LNCaP clone FGC (cell line): ENCODE measurements at regions not wholly inside any gene's neighbourhood (a gene's known extent, or its start where the extent isn't known, plus 50 kb on each side); places are given as distances from the start of the nearest gene placed in this dataset.

Source experiments
- DNase-seq: peaks from one replicate; pipeline ENCODE4 v3.0.0-alpha.2; 2011; ENCODE audit warnings: low read depth
- H3K4me3 ChIP-seq: 2 replicates; pipeline ENCODE4 v1.5.1; 2011; ENCODE audit warnings: mild to moderate bottlenecking, low read depth, low read length, control low read depth
- TF ChIP-seq, protein P1 (sequence below): IDR thresholded peaks from 2 replicates; pipeline ENCODE4 v1.5.1; 2012; ENCODE audit warnings: mild to moderate bottlenecking; ENCODE audit not compliant: control insufficient read depth, insufficient read depth; ENCODE audit errors: extremely low read depth

DNA sequence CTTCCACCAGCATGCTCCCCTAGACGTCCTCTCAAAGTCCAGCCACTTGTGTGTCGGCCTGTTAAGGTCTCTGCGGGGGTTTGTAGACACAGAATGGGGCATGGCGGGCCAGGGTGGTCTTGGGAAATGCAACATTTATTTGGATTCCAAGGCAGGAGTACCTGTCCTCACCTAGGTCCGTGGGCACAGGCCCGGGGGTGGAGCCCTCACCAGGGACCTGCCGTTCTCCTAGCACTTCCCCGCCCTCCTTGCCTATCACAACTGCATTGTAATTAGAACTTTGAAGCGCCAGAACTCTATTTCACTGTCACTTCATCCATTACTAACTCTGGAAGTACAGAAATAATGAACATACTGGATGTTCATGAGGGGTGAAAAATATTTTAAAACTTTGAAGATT is 268.3 kb upstream of the ACTBL2 start:
- no peak for DNase-seq
- no peak overlapping the region for H3K4me3 ChIP-seq
- TF ChIP-seq, protein P1, sequence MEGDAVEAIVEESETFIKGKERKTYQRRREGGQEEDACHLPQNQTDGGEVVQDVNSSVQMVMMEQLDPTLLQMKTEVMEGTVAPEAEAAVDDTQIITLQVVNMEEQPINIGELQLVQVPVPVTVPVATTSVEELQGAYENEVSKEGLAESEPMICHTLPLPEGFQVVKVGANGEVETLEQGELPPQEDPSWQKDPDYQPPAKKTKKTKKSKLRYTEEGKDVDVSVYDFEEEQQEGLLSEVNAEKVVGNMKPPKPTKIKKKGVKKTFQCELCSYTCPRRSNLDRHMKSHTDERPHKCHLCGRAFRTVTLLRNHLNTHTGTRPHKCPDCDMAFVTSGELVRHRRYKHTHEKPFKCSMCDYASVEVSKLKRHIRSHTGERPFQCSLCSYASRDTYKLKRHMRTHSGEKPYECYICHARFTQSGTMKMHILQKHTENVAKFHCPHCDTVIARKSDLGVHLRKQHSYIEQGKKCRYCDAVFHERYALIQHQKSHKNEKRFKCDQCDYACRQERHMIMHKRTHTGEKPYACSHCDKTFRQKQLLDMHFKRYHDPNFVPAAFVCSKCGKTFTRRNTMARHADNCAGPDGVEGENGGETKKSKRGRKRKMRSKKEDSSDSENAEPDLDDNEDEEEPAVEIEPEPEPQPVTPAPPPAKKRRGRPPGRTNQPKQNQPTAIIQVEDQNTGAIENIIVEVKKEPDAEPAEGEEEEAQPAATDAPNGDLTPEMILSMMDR: no peak

DNA sequence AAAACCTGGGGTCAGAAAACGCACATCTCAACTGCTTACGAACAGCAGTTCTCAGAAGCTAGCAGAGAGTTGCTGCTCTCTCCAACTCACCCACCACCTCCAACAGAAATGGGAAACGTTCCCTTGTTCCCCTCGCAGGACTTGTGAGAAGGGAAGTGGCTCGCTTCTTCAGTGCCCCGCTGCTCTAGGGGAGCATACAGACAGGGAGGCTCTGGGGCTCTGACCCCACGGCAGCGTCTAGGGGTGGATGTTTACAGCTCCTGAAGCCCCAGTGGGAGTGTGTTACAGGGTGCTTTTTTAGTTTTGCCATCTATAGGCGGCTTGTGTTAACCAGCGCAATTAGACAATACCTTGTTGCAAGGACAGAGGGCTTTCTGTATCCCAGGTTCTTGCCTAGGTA is 267.7 kb upstream of the ACTBL2 start:
- TF ChIP-seq, protein P1: no peak
- DNase-seq: no peak
- no peak overlapping the region for H3K4me3 ChIP-seq

DNA sequence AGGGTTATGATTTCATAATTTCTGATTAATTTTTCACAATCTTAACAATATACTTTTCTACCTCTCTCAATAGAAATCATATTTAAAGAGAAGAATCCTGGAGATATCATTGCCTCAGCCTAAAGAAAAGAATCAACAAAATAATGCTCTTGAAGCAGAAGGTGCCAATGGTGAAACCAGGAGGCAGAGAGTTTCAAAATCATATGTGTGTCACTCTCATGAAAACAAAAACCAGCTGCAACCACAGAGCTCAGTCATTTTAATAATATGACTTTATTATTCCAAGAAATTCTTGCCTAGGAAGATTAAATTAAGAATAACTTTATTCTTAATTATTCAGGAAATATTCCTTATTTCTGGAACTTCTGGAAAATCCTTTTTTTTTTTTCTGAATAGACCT is 266.8 kb upstream of the ACTBL2 start:
- H3K4me3 ChIP-seq: no peak overlapping the region
- TF ChIP-seq, protein P1: no peak
- DNase-seq: no peak

DNA sequence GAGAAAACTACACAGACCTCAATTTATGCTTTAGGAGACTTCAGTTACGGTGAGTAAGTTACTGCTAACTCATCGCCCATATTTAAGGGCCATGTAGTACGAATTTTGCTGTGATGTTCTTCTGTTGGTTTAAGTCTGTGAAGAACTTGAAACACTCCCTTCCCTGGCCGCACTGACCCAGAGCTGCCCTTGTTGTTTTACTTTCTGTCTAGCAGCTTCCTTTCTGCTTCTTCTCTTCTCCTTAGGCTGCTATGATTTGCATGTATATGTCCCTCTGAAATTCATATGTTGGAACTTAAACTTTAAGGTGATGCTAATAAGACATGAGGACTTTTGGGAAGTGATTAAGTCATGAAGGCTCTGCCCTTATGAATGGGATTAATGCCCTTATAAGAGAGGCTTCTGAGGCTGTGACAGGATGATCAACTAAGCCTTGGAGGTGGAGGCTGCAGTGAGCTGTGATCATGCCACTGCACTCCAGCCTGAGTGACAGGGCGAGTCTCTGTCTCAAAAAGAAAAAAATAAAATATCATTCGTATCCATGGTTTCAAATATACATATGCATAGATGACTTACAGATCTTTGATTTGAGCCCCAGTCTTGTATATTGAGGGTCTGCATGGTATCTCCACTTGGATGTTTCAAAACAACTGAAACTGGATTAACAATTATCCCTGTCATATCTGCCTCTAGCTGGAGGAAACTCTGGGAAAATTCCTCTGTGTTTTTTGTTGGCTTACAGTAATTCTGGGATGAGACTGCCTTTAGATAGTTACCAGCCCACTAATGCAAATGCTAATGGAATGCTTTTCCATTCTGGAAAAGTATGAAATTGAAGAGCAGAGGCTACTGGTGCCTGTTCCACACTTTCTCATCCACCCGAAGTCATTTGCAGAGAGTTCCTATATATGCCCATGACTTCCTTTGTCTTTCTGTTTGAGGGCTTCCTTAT is 263.4 kb upstream of the ACTBL2 start:
- TF ChIP-seq, protein P1: no peak
- no peak for DNase-seq
- no peak overlapping the region for H3K4me3 ChIP-seq

DNA sequence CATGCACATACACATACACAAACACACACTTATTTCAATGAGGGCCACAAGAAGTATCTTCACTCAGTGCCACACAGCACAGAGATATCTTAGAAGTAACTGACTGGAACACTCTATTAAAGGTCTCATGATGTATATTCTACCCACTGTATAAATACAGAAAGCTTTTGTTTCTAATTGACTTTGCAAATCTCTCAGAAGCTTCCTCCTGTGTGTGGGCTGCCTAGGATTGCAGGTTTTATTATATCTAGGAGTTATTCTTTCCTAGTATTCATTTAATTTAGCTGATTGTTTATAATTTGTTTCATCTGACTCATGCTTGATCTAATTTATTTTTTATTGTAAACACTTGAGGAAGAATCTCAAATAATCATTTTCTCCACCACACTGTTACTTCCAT is 262.4 kb upstream of the ACTBL2 start:
- DNase-seq: no peak
- TF ChIP-seq, protein P1: no peak
- no peak overlapping the region for H3K4me3 ChIP-seq

DNA sequence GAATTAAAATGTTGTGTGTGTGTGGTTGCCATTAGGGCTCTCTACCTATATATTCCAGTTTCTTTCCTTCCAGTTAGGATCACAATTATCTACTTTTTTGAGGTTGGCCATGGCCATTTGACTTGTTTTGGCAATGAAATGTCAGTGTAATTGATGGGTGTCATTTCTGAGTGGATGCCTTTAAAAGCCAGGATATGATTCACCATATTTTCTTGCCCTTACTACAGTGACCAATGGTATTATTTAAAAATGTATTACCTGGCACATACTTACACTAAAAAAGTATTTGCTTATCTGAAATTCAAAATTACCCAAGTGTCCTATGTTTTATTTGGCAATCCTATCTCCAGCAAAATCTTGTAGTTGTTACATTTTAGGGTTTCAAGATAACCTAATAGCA is 258.7 kb upstream of the ACTBL2 start:
- DNase-seq: no peak
- no peak overlapping the region for H3K4me3 ChIP-seq
- TF ChIP-seq, protein P1: no peak
